DMS53 (cell line): ENCODE measurements at regions not wholly inside any gene's neighbourhood (a gene's known extent, or its start where the extent isn't known, plus 50 kb on each side); places are given as distances from the start of the nearest gene placed in this dataset.

Source experiments
- DNase-seq: peaks from one replicate; lab custom pipeline; 2025; lab: John Stamatoyannopoulos, UW

DNA sequence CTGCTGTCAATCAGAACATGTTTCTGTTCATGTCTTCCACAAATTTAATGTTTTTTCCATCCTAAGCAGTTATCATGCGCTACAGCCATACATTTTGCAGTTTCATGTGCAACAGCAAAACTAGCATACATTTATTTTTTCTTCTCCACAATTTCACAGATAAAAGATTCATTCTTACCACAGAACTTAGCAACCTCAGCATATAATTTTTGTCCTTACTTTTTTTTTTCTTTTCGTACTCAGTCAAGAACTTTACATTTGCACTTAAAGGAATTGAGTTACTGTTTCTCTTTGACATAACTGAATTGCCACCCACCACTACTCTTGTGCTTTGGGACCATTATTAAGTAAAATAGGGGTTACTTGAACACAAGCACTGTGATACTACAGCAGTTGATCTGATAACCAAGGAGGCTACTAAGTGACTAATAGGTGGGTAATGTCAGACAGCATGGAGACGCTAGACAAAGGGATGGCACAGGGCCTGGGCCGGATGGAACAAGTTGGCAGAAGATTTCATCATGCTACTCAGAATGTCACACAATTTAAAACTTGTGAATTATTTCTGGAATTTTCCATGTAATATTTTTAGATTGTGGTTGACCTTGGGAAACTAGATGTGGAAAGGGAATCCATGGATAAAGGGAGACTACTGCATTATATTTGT is 50.2 kb upstream of the LHX8 start:
- no peak for DNase-seq
